GM12878 (cell line): ENCODE measurements at regions not wholly inside any gene's neighbourhood (a gene's known extent, or its start where the extent isn't known, plus 50 kb on each side); places are given as distances from the start of the nearest gene placed in this dataset.
A peak's percentile ranks its signal among the peaks of the same experiment; 100 is the strongest.

ENCODE experiments used
- ATAC-seq: fragments of 200-7000 bp; cut with Tn5 transposase; 3 replicates; pipeline ENCODE4 v1.9.1; 2020; ENCODE audit warnings: mild to moderate bottlenecking, moderate library complexity
- BruUV-seq: library from RNA; stranded (reverse); fragments of 400-500 nt; replicated peaks from 2 replicates; lab custom pipeline; 2021; lab: Mats Ljungman, UMichigan
- CTCF ChIA-PET: fragments of 300-600 bp; sonication (Branson Sonifier 250); formaldehyde crosslinking; extraction: SDS; loops from one replicate; lab custom pipeline; 2021; ENCODE audit warnings: inconsistent platforms; lab: Yijun Ruan, JAX
- POLR2A ChIA-PET: fragments of 350-600 bp; formaldehyde crosslinking; extraction: SDS; loops from one replicate; lab custom pipeline; 2021; ENCODE audit warnings: inconsistent platforms; lab: Charles Lee
- RAD21 ChIA-PET: fragments of 300-600 bp; sonication (Branson Sonifier 250); formaldehyde crosslinking; loops from one replicate; lab custom pipeline; 2023; ENCODE audit warnings: antibody characterized with exemption; ENCODE audit not compliant: unreplicated experiment; lab: Charles Lee
- SMC1A ChIA-PET: fragments of 300-600 bp; sonication (Branson Sonifier 250); formaldehyde crosslinking; loops from one replicate; lab custom pipeline; 2023; ENCODE audit not compliant: unreplicated experiment, uncharacterized antibody; lab: Charles Lee
- DNase-seq: peaks from one replicate; pipeline ENCODE4 v3.0.0-alpha.2; 2011; ENCODE audit warnings: low read depth, low spot score
- FAIRE-seq: peaks from 3 replicates; lab custom pipeline; 2011; peaks lifted over from hg19 to GRCh38; lab: Jason Lieb, UNC
- H2AFZ ChIP-seq: 2 replicates; pipeline ENCODE4 v1.6.0; 2011; ENCODE audit warnings: low read depth, low read length, control low read depth; ENCODE audit not compliant: control insufficient read depth
- H3K27ac ChIP-seq: 2 replicates; pipeline ENCODE4 v1.5.1; 2011; ENCODE audit warnings: control low read depth; ENCODE audit not compliant: control insufficient read depth, insufficient read depth
- H3K27me3 ChIP-seq, 2 experiments: replicated peaks in 1 of 2; 2 replicates each; pipeline versions ENCODE4 v1.6.0 to v1.6.1; 2011; ENCODE audit warnings: low read length in 1 of 2; ENCODE audit not compliant: control insufficient read depth in 2 of 2, insufficient read depth in 2 of 2
- H3K36me3 ChIP-seq, 2 experiments: 2 replicates each; pipeline ENCODE4 v1.5.1; 2011; ENCODE audit warnings: low read length in 1 of 2; ENCODE audit not compliant: control insufficient read depth in 2 of 2, insufficient read depth in 2 of 2
- H3K4me1 ChIP-seq: 2 replicates; pipeline ENCODE4 v1.6.1; 2011; ENCODE audit warnings: mild to moderate bottlenecking, low read length, moderate library complexity, mixed read lengths; ENCODE audit not compliant: control insufficient read depth, insufficient read depth
- H3K4me2 ChIP-seq: 2 replicates; pipeline ENCODE4 v1.6.0; 2011; ENCODE audit warnings: control low read depth; ENCODE audit not compliant: control insufficient read depth, insufficient read depth
- H3K4me3 ChIP-seq: fragments of 200-600 bp; sonication (generic); 2 replicates; pipeline ENCODE4 v1.5.1; 2016
- H3K79me2 ChIP-seq: 2 replicates; pipeline ENCODE4 v1.6.0; 2011; ENCODE audit warnings: low read length; ENCODE audit not compliant: control insufficient read depth, insufficient read depth
- H3K9ac ChIP-seq: 2 replicates; pipeline ENCODE4 v1.8.0; 2011; ENCODE audit warnings: low read length, control low read depth, mixed read lengths; ENCODE audit not compliant: control insufficient read depth, insufficient read depth
- H3K9me3 ChIP-seq: replicated peaks from 3 replicates; pipeline ENCODE4 v1.5.1; 2011; ENCODE audit warnings: mild to moderate bottlenecking, low read length; ENCODE audit not compliant: control insufficient read depth, insufficient read depth
- H4K20me1 ChIP-seq: 2 replicates; pipeline ENCODE4 v1.6.0; 2011; ENCODE audit not compliant: control insufficient read depth, insufficient read depth
- RAD21 ChIP-seq: IDR thresholded peaks from 2 replicates; pipeline ENCODE4 v1.6.1; 2011; ENCODE audit warnings: mild to moderate bottlenecking, low read depth, low read length, moderate library complexity; ENCODE audit not compliant: insufficient read depth
- SMC3 ChIP-seq: IDR thresholded peaks from 2 replicates; pipeline ENCODE4 v1.6.1; 2011; ENCODE audit warnings: low read length, improper control_type of control experiment, borderline replicate concordance
- YY1 ChIP-seq: IDR thresholded peaks from 2 replicates; pipeline ENCODE4 v1.6.1; 2011; ENCODE audit warnings: low read depth, mild to moderate bottlenecking, low read length
- WGBS: methylation state at CpG from one replicate; pipeline ENCODE4 v1.1.6; 2016; ENCODE audit warnings: low lambda C conversion rate; ENCODE audit not compliant: insufficient replicate concordance, insufficient coverage; ENCODE audit errors: missing lambda C conversion rate; 5-methylcytosine and 5-hydroxymethylcytosine counted together
- in situ Hi-C: fragments of 300-500 bp; cut with MboI; formaldehyde crosslinking; loops from 9 replicates; pipeline ENCODE4 v1.14.3; 2018; ENCODE audit warnings: mixed read lengths
- intact Hi-C: fragments of 100-400 bp; cut with micrococcal nuclease; formaldehyde crosslinking; loops from one replicate; pipeline ENCODE4 v1.14.2; 2022; ENCODE audit not compliant: unreplicated experiment
- TF ChIP-seq, protein P1 (sequence below): fragments of 450-650 bp; IDR thresholded peaks from 2 replicates; pipeline ENCODE4 v1.6.1; 2016; ENCODE audit warnings: mild to moderate bottlenecking
- TF ChIP-seq, protein P2 (sequence below), 3 experiments: IDR thresholded peaks in 2 of 3; conservative IDR thresholded peaks in 1 of 3; 2 replicates each; pipeline ENCODE4 v1.5.1; 2011; ENCODE audit warnings: low read depth in 3 of 3, low read length in 3 of 3, mild to moderate bottlenecking in 3 of 3, control low read depth in 2 of 3, moderate library complexity in 2 of 3, inconsistent platforms in 1 of 3, mixed read lengths in 1 of 3; ENCODE audit not compliant: control insufficient read depth in 2 of 3, insufficient read depth in 1 of 3; ENCODE audit errors: extremely low read depth in 1 of 3

DNA sequence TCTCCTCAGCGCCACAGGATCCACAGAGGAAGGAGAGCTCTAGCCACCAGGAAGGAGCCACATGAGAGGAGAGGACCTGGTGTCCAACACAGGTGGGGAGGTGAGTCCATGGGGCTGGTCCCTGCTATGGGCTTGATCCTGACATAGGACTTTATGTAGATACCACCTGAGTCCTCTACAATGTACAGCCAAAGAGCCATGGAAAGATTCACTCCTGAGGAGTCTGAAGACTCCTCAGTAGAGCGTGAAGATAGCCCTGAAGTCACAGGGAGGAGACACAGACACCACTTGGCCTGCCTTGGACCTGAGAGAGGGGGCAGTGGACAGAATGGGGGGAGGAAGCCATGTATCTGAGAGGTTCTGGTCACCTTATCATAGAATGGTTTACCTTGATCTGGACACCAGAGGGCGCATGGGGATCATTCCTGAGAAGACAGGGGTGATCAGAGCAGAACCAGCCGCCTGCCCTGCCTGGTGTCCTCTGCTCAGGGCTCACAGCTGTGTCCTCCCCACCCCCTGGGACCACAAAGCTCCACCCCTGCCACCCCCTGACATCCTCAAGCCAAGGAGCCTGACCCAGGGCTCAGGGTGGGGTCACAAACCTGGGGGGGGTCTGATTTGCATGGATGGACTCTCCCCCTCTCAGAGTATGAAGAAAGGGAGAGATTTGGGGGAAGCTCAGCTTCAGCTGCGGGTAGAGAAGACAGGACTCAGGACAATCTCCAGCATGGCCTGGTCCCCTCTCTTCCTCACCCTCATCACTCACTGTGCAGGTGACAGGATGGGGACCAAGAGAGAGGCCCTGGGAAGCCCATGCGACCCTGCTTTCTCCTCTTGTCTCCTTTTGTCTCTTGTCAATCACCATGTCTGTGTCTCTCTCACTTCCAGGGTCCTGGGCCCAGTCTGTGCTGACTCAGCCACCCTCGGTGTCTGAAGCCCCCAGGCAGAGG lies 77.0 kb downstream of the ZNF280B start:
- Histone ChIP-seq H3K27ac (no peak overlapping the region), H3K27me3 (no peaks in the 10 kb centered on the region), H3K9ac (no peak overlapping the region), H3K36me3 (no peaks in the 10 kb centered on the region), H3K4me2 (no peak overlapping the region), H3K9me3 (no peaks in the 10 kb centered on the region), H3K4me3 (no peak overlapping the region), H3K79me2 (no peaks in the 10 kb centered on the region), H3K4me1 (no peaks in the 10 kb centered on the region), H2AFZ (no peak overlapping the region), H4K20me1 (no peaks in the 10 kb centered on the region)
- ATAC-seq (peak; percentile 97), FAIRE-seq (no peak), DNase-seq (no peak)
- ChIA-PET RAD21 (interaction anchor here (0.8 to 3.3 kb wide), 9 partner anchors 9 to 167 kb away, joined by 3 to 21 read pairs (median 4); no protein-coding TSS in a partner anchor), POLR2A (no interaction called here), CTCF (interaction anchor here (0.6 to 6.6 kb wide), 19 partner anchors 10 to 318 kb away, joined by 3 to 75 read pairs (median 4); no protein-coding TSS in a partner anchor), SMC1A (interaction anchor here (0.7 to 4.8 kb wide), 13 partner anchors 9 to 155 kb away, joined by 3 to 53 read pairs (median 4); no protein-coding TSS in a partner anchor)
- BruUV-seq = no TSS peak
- WGBS = 8% methylated on average over 7 of the region's 7 CpGs
- intact Hi-C loops (loop anchor here (1.0 kb wide), 1 partner anchor 33 kb away; no protein-coding TSS in a partner anchor), in situ Hi-C loops (no loop called here)
- TF ChIP-seq, protein P1, sequence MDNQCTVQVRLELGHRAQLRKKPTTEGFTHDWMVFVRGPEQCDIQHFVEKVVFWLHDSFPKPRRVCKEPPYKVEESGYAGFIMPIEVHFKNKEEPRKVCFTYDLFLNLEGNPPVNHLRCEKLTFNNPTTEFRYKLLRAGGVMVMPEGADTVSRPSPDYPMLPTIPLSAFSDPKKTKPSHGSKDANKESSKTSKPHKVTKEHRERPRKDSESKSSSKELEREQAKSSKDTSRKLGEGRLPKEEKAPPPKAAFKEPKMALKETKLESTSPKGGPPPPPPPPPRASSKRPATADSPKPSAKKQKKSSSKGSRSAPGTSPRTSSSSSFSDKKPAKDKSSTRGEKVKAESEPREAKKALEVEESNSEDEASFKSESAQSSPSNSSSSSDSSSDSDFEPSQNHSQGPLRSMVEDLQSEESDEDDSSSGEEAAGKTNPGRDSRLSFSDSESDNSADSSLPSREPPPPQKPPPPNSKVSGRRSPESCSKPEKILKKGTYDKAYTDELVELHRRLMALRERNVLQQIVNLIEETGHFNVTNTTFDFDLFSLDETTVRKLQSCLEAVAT = no peak
- TF ChIP-seq RAD21 (peak; percentile 61), SMC3 (peak; percentile 43; the same call in 1 of the 2 replicates), YY1 (peak; percentile 35; the same call in 1 of the 2 replicates)
- TF ChIP-seq, protein P2, sequence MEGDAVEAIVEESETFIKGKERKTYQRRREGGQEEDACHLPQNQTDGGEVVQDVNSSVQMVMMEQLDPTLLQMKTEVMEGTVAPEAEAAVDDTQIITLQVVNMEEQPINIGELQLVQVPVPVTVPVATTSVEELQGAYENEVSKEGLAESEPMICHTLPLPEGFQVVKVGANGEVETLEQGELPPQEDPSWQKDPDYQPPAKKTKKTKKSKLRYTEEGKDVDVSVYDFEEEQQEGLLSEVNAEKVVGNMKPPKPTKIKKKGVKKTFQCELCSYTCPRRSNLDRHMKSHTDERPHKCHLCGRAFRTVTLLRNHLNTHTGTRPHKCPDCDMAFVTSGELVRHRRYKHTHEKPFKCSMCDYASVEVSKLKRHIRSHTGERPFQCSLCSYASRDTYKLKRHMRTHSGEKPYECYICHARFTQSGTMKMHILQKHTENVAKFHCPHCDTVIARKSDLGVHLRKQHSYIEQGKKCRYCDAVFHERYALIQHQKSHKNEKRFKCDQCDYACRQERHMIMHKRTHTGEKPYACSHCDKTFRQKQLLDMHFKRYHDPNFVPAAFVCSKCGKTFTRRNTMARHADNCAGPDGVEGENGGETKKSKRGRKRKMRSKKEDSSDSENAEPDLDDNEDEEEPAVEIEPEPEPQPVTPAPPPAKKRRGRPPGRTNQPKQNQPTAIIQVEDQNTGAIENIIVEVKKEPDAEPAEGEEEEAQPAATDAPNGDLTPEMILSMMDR (IDR thresholded peaks at IDR 0.05 in 2 of 3, conservative IDR thresholded peaks at IDR 0.05 in 1 of 3; ENCODE audit: control insufficient read depth in 2 of 3, extremely low read depth in 1 of 3, insufficient read depth in 1 of 3, low read depth in 3 of 3, low read length in 3 of 3) = peak; percentile 46 to 62 (median 62)
